ENCODE measurements at regions not wholly inside any gene's neighbourhood (a gene's known extent, or its start where the extent isn't known, plus 50 kb on each side); places are given as distances from the start of the nearest gene placed in this dataset.

- TF ChIP-seq EZH2 (IDR thresholded peaks at IDR 0.05; ENCODE audit: borderline replicate concordance, low read length), result no peak
- no peak for TF ChIP-seq CTCF (IDR thresholded peaks at IDR 0.05; ENCODE audit: low read length)
- no peaks in the 10 kb centered on the region for H3K9me3 ChIP-seq (ENCODE audit: low read length)
- no peaks in the 10 kb centered on the region for H4K20me1 ChIP-seq (ENCODE audit: insufficient read depth, low read length)
- H3K9me2 ChIP-seq (ENCODE audit: low read depth, low read length), result no peaks in the 10 kb centered on the region
- no peaks in the 10 kb centered on the region for H3K79me2 ChIP-seq (ENCODE audit: insufficient read depth, low read length)
- H3K27me3 ChIP-seq (ENCODE audit: insufficient read depth, low read length), result no peaks in the 10 kb centered on the region
- no peak overlapping the region for H3K4me2 ChIP-seq (ENCODE audit: low read length)
- no peak overlapping the region for H3K4me3 ChIP-seq (ENCODE audit: low read depth, low read length, poor library complexity, severe bottlenecking)
- no peaks in the 10 kb centered on the region for H3K36me3 ChIP-seq (ENCODE audit: insufficient read depth, low read length)
- no peaks in the 10 kb centered on the region for H3F3A ChIP-seq (ENCODE audit: insufficient read depth, low read length)
- no peaks in the 10 kb centered on the region for H3K4me1 ChIP-seq (ENCODE audit: insufficient read depth, low read length, severe bottlenecking)
- no peak overlapping the region for H3K9ac ChIP-seq (ENCODE audit: low read length)
- H3K27ac ChIP-seq (ENCODE audit: low read depth, low read length, poor library complexity, severe bottlenecking), result no peak overlapping the region
- no peak overlapping the region for H2AFZ ChIP-seq (ENCODE audit: low read length)
Measured at GRCh38 chr2:219707496-219708285, 80.3 kb downstream of the SLC4A3 start.

GRCh38 chr2:219709331-219709761 is 81.9 kb downstream of the SLC4A3 start:
- Histone ChIP-seq H3K4me2 (ENCODE audit: low read length) (no peak overlapping the region), H3K27ac (ENCODE audit: low read depth, low read length, poor library complexity, severe bottlenecking) (no peak overlapping the region), H3K4me3 (ENCODE audit: low read depth, low read length, poor library complexity, severe bottlenecking) (no peak overlapping the region), H4K20me1 (ENCODE audit: insufficient read depth, low read length) (no peaks in the 10 kb centered on the region), H3K36me3 (ENCODE audit: insufficient read depth, low read length) (no peaks in the 10 kb centered on the region), H3K79me2 (ENCODE audit: insufficient read depth, low read length) (no peaks in the 10 kb centered on the region), H3F3A (ENCODE audit: insufficient read depth, low read length) (no peaks in the 10 kb centered on the region), H3K4me1 (ENCODE audit: insufficient read depth, low read length, severe bottlenecking) (no peaks in the 10 kb centered on the region), H3K9me2 (ENCODE audit: low read depth, low read length) (no peaks in the 10 kb centered on the region), H3K27me3 (ENCODE audit: insufficient read depth, low read length) (no peaks in the 10 kb centered on the region), H3K9me3 (ENCODE audit: low read length) (no peaks in the 10 kb centered on the region), H2AFZ (ENCODE audit: low read length) (no peak overlapping the region), H3K9ac (ENCODE audit: low read length) (no peak overlapping the region)
- no peak for TF ChIP-seq EZH2 (IDR thresholded peaks at IDR 0.05; ENCODE audit: borderline replicate concordance, low read length)
- no peak for TF ChIP-seq CTCF (IDR thresholded peaks at IDR 0.05; ENCODE audit: low read length)

GRCh38 chr2:219713110-219713509 is 85.7 kb downstream of the SLC4A3 start:
- Histone ChIP-seq H3K4me3 (ENCODE audit: low read depth, low read length, poor library complexity, severe bottlenecking) (peak overlapping the region; percentile 12), H3K9me3 (ENCODE audit: low read length) (no peaks in the 10 kb centered on the region), H3F3A (ENCODE audit: insufficient read depth, low read length) (no peaks in the 10 kb centered on the region), H3K79me2 (ENCODE audit: insufficient read depth, low read length) (no peaks in the 10 kb centered on the region), H3K4me2 (ENCODE audit: low read length) (peak overlapping the region; percentile 21; the same call in 1 of the 2 replicates), H2AFZ (ENCODE audit: low read length) (peak overlapping the region; percentile 60; the same call in 1 of the 2 replicates), H3K27ac (ENCODE audit: low read depth, low read length, poor library complexity, severe bottlenecking) (no peak overlapping the region), H3K9me2 (ENCODE audit: low read depth, low read length) (no peaks in the 10 kb centered on the region), H3K9ac (ENCODE audit: low read length) (no peak overlapping the region), H3K4me1 (ENCODE audit: insufficient read depth, low read length, severe bottlenecking) (no peaks in the 10 kb centered on the region), H4K20me1 (ENCODE audit: insufficient read depth, low read length) (no peaks in the 10 kb centered on the region), H3K27me3 (ENCODE audit: insufficient read depth, low read length) (no peaks in the 10 kb centered on the region), H3K36me3 (ENCODE audit: insufficient read depth, low read length) (no peaks in the 10 kb centered on the region)
- TF ChIP-seq EZH2 (IDR thresholded peaks at IDR 0.05; ENCODE audit: borderline replicate concordance, low read length) (no peak), CTCF (IDR thresholded peaks at IDR 0.05; ENCODE audit: low read length) (no peak)

Measured in OCI-LY1 (cell line).